ENCODE measurements at regions not wholly inside any gene's neighbourhood (a gene's known extent, or its start where the extent isn't known, plus 50 kb on each side); places are given as distances from the start of the nearest gene placed in this dataset.

DNA sequence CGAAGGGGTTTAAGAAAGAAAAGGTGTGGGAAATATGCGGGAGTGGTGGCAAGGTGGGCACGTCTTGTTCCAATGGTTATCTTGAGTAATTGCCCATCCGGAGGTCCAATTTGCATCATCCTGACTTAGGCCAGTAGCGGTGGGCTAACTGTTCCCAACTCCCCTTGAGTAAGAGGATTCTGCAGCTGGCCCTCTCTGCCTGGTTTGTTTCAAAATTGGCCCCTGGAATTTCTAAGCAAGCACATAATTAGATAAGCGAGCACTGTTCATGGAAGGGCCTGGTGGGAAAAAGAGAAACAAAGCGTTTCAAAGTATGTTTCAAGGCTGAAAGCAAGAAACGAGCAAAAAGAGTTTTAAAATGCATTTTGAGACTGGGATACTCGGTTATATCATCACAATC lies 198.2 kb downstream of the CEP135 start:
- TF ChIP-seq, protein P1, sequence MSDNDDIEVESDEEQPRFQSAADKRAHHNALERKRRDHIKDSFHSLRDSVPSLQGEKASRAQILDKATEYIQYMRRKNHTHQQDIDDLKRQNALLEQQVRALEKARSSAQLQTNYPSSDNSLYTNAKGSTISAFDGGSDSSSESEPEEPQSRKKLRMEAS (IDR thresholded peaks at IDR 0.05; ENCODE audit: low read depth, low read length): no peak
- no peak for TF ChIP-seq CTCF (IDR thresholded peaks at IDR 0.05; ENCODE audit: low read depth, low read length)
